Fibroblast of lung (primary cell): ENCODE measurements at regions not wholly inside any gene's neighbourhood (a gene's known extent, or its start where the extent isn't known, plus 50 kb on each side); places are given as distances from the start of the nearest gene placed in this dataset.

Experiments
- CTCF ChIP-seq, 2 donors: IDR thresholded peaks in 1 of 2; conservative IDR thresholded peaks in 1 of 2; 1 replicate in 1 of 2; 2 replicates in 1 of 2; pipeline ENCODE4 v1.5.1; 2011 to 2012; ENCODE audit warnings: low read length in 2 of 2, control low read depth in 1 of 2, inconsistent platforms in 1 of 2, low read depth in 1 of 2, mild to moderate bottlenecking in 1 of 2
- EZH2 ChIP-seq: IDR thresholded peaks from 2 replicates; pipeline ENCODE4 v1.5.1; 2012; ENCODE audit warnings: low read length, control low read depth, mild to moderate bottlenecking; ENCODE audit errors: missing control alignments

GRCh38 chr12:127797918-127798317, 469.1 kb upstream of the TMEM132C start:
- no peak for TF ChIP-seq CTCF (conservative IDR thresholded peaks at IDR 0.05 in 1 of 2, IDR thresholded peaks at IDR 0.05 in 1 of 2; ENCODE audit: low read depth in 1 of 2, low read length in 2 of 2)
- TF ChIP-seq EZH2 = no peak
